Activated CD4-positive, alpha-beta T cell treated with anti-CD3 and anti-CD28 coated beads, Interleukin-2, amount 10 ng/mL, durations not matched to agents 24 days and 14 days (primary cell): ENCODE measurements at regions not wholly inside any gene's neighbourhood (a gene's known extent, or its start where the extent isn't known, plus 50 kb on each side); places are given as distances from the start of the nearest gene placed in this dataset.

Source experiments
- DNase-seq: peaks from one replicate; pipeline ENCODE4 v3.0.0; 2022
- H3K27ac Mint-ChIP-seq: one replicate; pipeline ENCODE4 v1.8.0; 2022; ENCODE audit warnings: mild to moderate bottlenecking, mixed read lengths
- H3K27me3 Mint-ChIP-seq: one replicate; pipeline ENCODE4 v1.8.0; 2022; ENCODE audit warnings: mixed read lengths
- H3K36me3 Mint-ChIP-seq: one replicate; pipeline ENCODE4 v1.8.0; 2022; ENCODE audit warnings: low read depth, mild to moderate bottlenecking, mixed read lengths
- H3K4me1 Mint-ChIP-seq: one replicate; pipeline ENCODE4 v1.8.0; 2021; ENCODE audit warnings: mixed read lengths
- H3K4me3 Mint-ChIP-seq: one replicate; pipeline ENCODE4 v1.8.0; 2022; ENCODE audit warnings: mild to moderate bottlenecking, moderate library complexity, mixed read lengths
- H3K9me3 Mint-ChIP-seq: one replicate; pipeline ENCODE4 v1.8.0; 2021; ENCODE audit warnings: mixed read lengths
- intact Hi-C: fragments of 100-400 bp; cut with micrococcal nuclease; formaldehyde crosslinking; loops from one replicate; pipeline ENCODE4 v1.15.1; 2023

GRCh38 chr3:166461626-166462025 is 624.4 kb upstream of the BCHE start:
- DNase-seq, result no peak
- Mint-ChIP-seq H3K9me3 (no peaks in the 10 kb centered on the region), H3K27ac (no peak overlapping the region), H3K27me3 (no peaks in the 10 kb centered on the region), H3K4me1 (no peaks in the 10 kb centered on the region), H3K4me3 (no peak overlapping the region), H3K36me3 (no peaks in the 10 kb centered on the region)
- intact Hi-C loops, result no loop called here

GRCh38 chr3:166457382-166457781 is 620.2 kb upstream of the BCHE start:
- intact Hi-C loops, result no loop called here
- no peak for DNase-seq
- Mint-ChIP-seq H3K27ac (no peak overlapping the region), H3K27me3 (no peaks in the 10 kb centered on the region), H3K36me3 (no peaks in the 10 kb centered on the region), H3K9me3 (no peaks in the 10 kb centered on the region), H3K4me1 (no peaks in the 10 kb centered on the region), H3K4me3 (no peak overlapping the region)

GRCh38 chr3:166456286-166456685 is 619.1 kb upstream of the BCHE start:
- Mint-ChIP-seq H3K9me3 (no peaks in the 10 kb centered on the region), H3K36me3 (no peaks in the 10 kb centered on the region), H3K4me1 (no peaks in the 10 kb centered on the region), H3K4me3 (no peak overlapping the region), H3K27me3 (no peaks in the 10 kb centered on the region), H3K27ac (no peak overlapping the region)
- intact Hi-C loops, result no loop called here
- DNase-seq, result no peak

DNA sequence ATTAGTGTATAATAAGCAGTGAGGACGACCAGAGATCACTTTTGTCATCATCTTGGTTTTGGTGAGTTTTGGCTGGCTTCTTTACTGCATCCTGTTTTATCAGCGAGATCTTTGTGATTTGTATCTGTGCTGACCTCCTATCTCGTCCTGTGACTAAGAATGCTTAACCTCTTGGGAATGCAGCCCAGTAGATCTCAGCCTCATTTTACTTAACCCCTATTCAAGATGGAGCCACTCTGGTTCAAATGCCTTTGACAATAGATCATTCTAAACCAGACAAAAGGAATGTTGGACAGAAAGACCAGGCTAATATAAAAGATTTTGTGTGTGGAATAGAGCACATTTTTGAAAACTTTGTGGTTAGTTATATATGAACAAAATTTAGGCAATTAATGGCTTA is 618.5 kb upstream of the BCHE start:
- DNase-seq, result no peak
- H3K27ac Mint-ChIP-seq, result no peak overlapping the region
- H3K4me1 Mint-ChIP-seq, result no peaks in the 10 kb centered on the region
- no peaks in the 10 kb centered on the region for H3K27me3 Mint-ChIP-seq
- H3K9me3 Mint-ChIP-seq, result no peaks in the 10 kb centered on the region
- intact Hi-C loops, result no loop called here
- no peaks in the 10 kb centered on the region for H3K36me3 Mint-ChIP-seq
- H3K4me3 Mint-ChIP-seq, result no peak overlapping the region

DNA sequence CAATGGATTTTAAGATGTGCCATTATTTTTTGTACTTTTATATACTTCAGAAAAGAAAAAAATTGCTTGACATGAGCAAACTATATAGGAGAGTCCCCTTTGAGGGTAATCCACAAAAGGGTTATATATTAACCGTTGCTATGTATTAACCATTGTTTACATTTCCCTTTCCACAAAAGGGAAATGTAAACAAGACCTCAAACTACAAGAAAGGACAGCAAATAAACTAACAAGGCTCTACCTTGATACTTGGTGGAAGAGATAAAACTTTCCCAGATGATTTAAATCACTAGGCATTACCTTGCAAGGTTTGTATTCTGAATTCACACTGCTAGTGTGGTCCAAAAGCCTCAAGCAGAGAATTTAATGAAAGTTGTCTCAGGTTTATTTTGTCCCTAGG is 616.3 kb upstream of the BCHE start:
- H3K36me3 Mint-ChIP-seq, result no peaks in the 10 kb centered on the region
- no peaks in the 10 kb centered on the region for H3K4me1 Mint-ChIP-seq
- no peak overlapping the region for H3K4me3 Mint-ChIP-seq
- no peaks in the 10 kb centered on the region for H3K9me3 Mint-ChIP-seq
- H3K27me3 Mint-ChIP-seq, result no peaks in the 10 kb centered on the region
- H3K27ac Mint-ChIP-seq, result no peak overlapping the region
- intact Hi-C loops, result no loop called here
- no peak for DNase-seq

DNA sequence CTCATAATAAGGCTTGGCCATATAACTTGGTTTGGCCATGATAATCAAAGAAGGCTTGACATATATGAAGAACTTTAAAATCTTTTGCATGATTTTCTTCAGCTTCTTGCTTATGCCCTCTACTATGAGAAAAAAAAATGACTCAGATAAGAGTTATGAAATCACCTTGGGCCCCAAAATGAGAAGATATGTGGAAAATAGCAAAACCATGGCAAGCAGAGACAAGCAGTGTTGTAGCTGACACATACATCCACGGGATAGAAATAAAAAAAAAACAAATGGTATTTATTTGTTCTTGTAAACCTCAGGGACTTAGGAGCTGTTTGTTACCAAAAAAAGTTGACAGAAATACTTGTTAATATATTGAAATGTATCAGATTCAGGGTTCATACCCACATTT is 614.8 kb upstream of the BCHE start:
- H3K4me3 Mint-ChIP-seq, result no peak overlapping the region
- intact Hi-C loops, result no loop called here
- no peak overlapping the region for H3K27ac Mint-ChIP-seq
- no peaks in the 10 kb centered on the region for H3K27me3 Mint-ChIP-seq
- no peak for DNase-seq
- no peaks in the 10 kb centered on the region for H3K36me3 Mint-ChIP-seq
- no peaks in the 10 kb centered on the region for H3K4me1 Mint-ChIP-seq
- H3K9me3 Mint-ChIP-seq, result no peaks in the 10 kb centered on the region

DNA sequence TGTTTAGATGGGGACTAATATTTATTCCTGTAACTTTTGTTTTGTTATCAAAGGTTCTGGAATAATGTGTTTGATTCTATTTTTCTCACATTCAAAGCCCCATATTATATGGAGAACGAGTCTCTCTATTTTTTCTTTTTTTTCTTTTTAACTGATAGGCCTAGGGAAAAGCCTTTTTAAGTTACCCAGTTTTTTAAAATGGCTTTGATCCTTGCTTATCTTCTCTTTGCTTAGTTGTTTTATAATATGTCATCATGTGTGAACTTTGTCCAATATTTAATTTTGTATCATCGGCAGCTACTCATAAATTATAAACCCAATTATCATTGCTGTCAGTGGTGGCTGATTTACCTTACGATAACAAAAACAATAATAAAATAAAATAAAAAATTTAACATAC is 610.3 kb upstream of the BCHE start:
- no peak for DNase-seq
- H3K9me3 Mint-ChIP-seq, result no peaks in the 10 kb centered on the region
- H3K36me3 Mint-ChIP-seq, result no peaks in the 10 kb centered on the region
- no peak overlapping the region for H3K4me3 Mint-ChIP-seq
- H3K27ac Mint-ChIP-seq, result no peak overlapping the region
- no peaks in the 10 kb centered on the region for H3K27me3 Mint-ChIP-seq
- no peaks in the 10 kb centered on the region for H3K4me1 Mint-ChIP-seq
- intact Hi-C loops, result no loop called here

DNA sequence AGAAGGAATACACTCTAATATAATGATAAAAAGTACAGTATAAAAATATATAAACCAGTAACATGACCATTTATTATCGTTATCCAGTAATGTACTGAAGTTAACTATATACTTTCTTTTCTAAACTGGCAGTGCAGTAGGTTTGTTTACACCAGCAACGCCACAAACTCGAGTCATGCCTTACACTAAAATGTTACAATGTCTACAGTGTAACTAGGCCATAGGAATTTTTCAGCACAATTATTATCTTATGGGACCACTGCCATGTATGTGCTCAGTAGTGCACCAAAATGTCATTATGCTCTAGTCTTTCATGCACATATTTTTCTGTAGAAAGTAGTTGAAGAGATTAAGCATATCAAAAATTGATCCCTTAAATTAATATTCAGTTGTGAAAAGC is 609.8 kb upstream of the BCHE start:
- Mint-ChIP-seq H3K27me3 (no peaks in the 10 kb centered on the region), H3K36me3 (no peaks in the 10 kb centered on the region), H3K27ac (no peak overlapping the region), H3K4me1 (no peaks in the 10 kb centered on the region), H3K4me3 (no peak overlapping the region), H3K9me3 (no peaks in the 10 kb centered on the region)
- DNase-seq, result no peak
- intact Hi-C loops, result no loop called here

DNA sequence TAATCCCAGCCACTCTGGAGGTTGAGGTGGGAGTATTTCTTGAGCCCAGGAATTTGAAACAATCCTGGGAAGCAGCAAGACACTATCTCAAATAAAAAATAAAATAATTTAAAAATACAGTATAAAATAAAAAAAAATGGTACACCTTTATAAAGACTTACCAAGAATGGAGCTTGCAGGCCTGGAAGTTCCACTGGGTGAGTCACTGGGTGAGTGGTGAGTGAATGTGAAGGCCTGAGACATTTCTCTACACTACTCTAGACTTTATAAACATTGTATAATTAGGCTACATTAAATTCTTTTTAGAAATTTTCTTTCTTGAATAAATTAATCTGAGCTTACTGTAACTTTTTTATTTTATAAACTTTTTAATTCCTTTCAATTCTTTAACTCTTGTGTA is 609.1 kb upstream of the BCHE start:
- H3K4me3 Mint-ChIP-seq, result no peak overlapping the region
- H3K27ac Mint-ChIP-seq, result no peak overlapping the region
- intact Hi-C loops, result no loop called here
- no peaks in the 10 kb centered on the region for H3K4me1 Mint-ChIP-seq
- no peak for DNase-seq
- H3K9me3 Mint-ChIP-seq, result no peaks in the 10 kb centered on the region
- H3K27me3 Mint-ChIP-seq, result no peaks in the 10 kb centered on the region
- no peaks in the 10 kb centered on the region for H3K36me3 Mint-ChIP-seq

- Mint-ChIP-seq H3K9me3 (no peaks in the 10 kb centered on the region), H3K36me3 (no peaks in the 10 kb centered on the region)
- intact Hi-C loops, result no loop called here
Observed at GRCh38 chr3:166445865-166446264, 608.6 kb upstream of the BCHE start.

GRCh38 chr3:166444756-166445155 is 607.5 kb upstream of the BCHE start:
- DNase-seq, result no peak
- no peak overlapping the region for H3K4me3 Mint-ChIP-seq
- H3K9me3 Mint-ChIP-seq, result no peaks in the 10 kb centered on the region
- no peak overlapping the region for H3K27ac Mint-ChIP-seq
- H3K36me3 Mint-ChIP-seq, result no peaks in the 10 kb centered on the region
- intact Hi-C loops, result no loop called here
- no peaks in the 10 kb centered on the region for H3K27me3 Mint-ChIP-seq
- no peaks in the 10 kb centered on the region for H3K4me1 Mint-ChIP-seq

More at GRCh38 chr3:166445865-166446264, 608.6 kb upstream of the BCHE start:
- DNase-seq, result no peak
- H3K27me3 Mint-ChIP-seq, result no peaks in the 10 kb centered on the region
- no peak overlapping the region for H3K4me3 Mint-ChIP-seq
- no peaks in the 10 kb centered on the region for H3K4me1 Mint-ChIP-seq
- H3K27ac Mint-ChIP-seq, result no peak overlapping the region

DNA sequence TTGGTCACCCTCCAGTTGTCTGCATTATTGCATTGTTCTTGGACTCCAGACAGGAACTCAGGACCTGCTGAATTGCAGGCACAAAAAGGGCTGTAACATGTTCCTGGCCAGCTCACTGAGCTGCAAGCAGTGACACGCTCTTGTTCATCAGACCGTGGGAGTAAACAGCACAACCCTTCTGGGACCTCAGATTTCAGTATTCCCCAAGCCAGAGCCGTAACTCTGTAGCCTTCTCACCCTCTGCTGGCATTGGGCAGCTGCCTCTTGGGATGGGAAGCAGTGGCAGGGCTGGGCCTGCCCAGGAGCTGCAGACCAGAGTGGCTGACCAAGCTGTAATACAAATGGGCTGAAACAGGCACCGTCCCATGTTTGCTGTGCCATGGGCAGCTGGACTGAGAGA is 607.1 kb upstream of the BCHE start:
- H3K27ac Mint-ChIP-seq, result no peak overlapping the region
- H3K27me3 Mint-ChIP-seq, result no peaks in the 10 kb centered on the region
- intact Hi-C loops, result no loop called here
- no peaks in the 10 kb centered on the region for H3K9me3 Mint-ChIP-seq
- no peak for DNase-seq
- H3K36me3 Mint-ChIP-seq, result no peaks in the 10 kb centered on the region
- no peaks in the 10 kb centered on the region for H3K4me1 Mint-ChIP-seq
- no peak overlapping the region for H3K4me3 Mint-ChIP-seq

DNA sequence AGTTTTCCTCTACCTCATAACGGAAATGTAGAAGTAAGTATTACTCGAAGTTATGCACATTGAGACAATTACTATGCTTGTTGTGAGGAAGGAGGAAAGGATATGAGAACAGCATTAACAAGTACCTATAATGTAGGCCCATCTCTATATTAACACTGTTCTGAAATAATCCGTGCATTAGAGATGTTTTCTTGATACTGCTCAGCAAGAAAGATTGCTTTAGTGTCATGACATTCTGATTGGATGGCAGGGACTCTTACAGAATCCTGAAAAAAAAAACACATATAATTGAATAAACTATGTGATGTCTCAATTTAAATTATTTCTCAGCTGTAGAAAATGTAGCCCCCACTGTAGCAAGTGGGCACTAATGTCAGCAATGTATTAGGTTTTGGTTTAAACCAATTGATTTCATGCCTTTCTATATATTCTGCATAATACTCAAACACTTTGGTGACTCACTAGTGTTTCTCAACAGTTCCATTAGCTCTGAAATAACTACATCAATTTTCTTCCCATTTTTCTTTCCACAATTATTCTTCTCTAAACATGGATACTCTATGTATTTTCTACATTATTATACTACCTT is 598.3 kb upstream of the BCHE start:
- Mint-ChIP-seq H3K4me1 (no peaks in the 10 kb centered on the region), H3K9me3 (no peaks in the 10 kb centered on the region), H3K27ac (no peak overlapping the region), H3K27me3 (no peaks in the 10 kb centered on the region), H3K36me3 (no peaks in the 10 kb centered on the region), H3K4me3 (no peak overlapping the region)
- no peak for DNase-seq
- intact Hi-C loops, result no loop called here

GRCh38 chr3:166433060-166433459 is 595.8 kb upstream of the BCHE start:
- intact Hi-C loops, result no loop called here
- Mint-ChIP-seq H3K36me3 (no peaks in the 10 kb centered on the region), H3K27me3 (no peaks in the 10 kb centered on the region), H3K4me1 (no peaks in the 10 kb centered on the region), H3K27ac (no peak overlapping the region), H3K9me3 (no peaks in the 10 kb centered on the region), H3K4me3 (no peak overlapping the region)
- no peak for DNase-seq

DNA sequence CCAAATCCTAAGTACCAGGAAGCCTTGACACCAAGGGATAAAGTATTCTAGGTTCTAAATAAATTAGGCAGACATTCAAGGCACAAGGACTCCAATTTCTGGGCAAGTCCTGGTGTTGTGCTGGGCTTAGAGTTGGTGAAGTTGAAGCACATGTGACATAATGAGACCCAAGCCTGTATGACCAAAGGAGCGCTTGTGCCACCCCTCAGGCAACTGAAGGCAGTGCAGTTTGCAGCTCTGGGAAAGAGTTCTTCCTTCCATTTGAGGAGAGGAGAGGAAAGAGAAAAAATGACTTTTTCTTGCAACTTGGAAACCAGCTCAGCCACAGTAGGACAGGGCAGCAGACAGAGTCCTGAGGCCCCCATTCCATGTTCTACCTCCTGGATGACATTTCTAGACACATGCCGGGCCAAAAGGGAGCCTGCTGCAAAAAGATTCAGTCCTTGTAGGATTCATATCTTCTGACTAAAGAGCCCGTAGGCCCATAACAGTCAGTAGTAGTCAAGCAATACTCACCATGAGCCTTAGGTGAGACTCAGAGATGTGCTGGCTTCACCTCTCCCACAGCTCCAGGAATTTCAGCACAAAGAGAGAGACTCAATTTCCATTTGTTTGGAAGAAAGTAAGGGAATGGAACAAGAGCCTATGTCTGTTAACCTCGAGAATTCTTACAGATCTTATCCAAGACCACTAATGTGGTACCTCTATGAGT is 588.8 kb upstream of the BCHE start:
- Mint-ChIP-seq H3K9me3 (no peaks in the 10 kb centered on the region), H3K4me1 (no peaks in the 10 kb centered on the region), H3K27ac (no peak overlapping the region), H3K4me3 (no peak overlapping the region), H3K27me3 (no peaks in the 10 kb centered on the region), H3K36me3 (no peaks in the 10 kb centered on the region)
- DNase-seq, result no peak
- intact Hi-C loops, result no loop called here
